SK-N-DZ (cell line): ENCODE measurements at regions not wholly inside any gene's neighbourhood (a gene's known extent, or its start where the extent isn't known, plus 50 kb on each side); places are given as distances from the start of the nearest gene placed in this dataset.
"Not testable (repeated sequence)": the region's sequence is repeated elsewhere in the genome, so short reads cannot be mapped to it uniquely, and the experiment has no call there.

Source experiments
- DNase-seq: peaks from one replicate; pipeline ENCODE4 v3.0.0-alpha.2; 2015; ENCODE audit warnings: low spot score

DNA sequence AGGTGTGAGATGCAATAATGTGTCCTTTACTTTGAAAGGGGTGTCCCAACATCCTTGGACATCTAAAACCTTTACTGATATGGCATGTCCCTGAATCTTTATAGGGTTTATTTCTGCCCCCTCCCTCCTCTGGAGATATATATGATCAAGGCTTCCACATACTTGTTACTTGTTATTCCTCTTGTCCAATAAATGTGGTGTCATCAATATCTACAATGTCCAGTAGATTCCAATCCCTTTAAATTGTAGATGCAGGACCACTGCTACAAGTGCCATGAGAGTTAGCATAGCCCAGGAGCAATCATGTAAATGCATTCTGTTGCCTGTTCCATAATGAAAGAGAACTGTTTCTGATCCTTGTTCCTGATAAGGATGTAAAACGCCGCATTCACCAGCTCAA lies 479.7 kb upstream of the MEIS1 start:
- DNase-seq: peak; percentile 55

DNA sequence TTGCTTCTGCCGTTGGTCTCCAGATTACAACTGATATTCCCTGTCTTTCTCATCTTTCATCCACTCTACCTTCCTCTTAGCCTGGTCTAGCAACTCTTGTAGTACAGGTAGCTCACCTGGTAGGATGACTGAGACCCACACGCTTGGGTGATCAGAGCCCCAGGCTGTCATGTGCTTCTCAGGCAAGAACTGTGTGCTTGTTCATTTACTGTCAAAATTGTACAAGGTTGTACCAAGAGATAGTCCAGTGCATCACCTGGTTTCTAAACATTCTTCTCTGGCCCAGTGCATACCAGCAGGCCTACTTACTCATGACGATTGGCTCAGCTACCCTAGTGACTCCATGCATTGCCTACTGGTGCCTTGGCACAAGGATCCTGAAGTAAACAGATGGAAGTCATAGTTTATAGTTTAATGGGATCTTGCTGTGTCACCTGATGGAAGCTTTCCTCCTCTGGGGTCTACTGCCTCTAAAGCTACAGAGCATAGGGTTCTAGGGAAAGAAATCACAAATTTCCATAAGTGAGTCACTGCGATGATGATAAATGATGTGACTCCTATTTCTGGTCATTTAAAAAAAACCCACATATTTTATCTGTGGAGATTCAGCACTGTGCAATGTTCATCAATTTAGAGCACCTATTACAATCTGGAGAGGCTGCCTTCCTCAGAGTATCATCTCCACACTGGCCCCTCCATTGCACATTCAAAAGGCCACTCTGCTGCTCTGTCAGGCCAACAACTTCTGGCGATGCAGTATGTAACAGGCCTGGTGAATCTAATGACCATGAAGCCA lies 481.8 kb upstream of the MEIS1 start:
- DNase-seq: no peak

DNA sequence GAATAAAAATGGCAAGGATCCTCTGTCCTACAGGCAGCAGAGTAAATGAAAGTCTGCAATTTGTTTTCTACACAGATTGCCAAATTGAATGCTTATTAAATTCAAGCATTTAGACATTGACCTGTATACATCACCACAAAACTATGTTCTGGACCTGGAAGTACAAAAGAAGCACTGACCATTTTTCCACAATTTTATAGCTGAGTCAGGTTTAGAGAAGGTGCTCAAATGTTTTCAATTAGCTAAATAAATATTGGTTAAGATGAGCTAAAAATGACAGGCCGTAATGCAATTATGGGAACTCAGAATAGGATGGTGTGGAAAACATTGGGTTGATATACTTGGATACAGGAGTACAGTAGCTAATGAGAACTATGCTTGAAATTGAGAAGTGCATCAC lies 490.7 kb upstream of the MEIS1 start:
- no peak for DNase-seq

DNA sequence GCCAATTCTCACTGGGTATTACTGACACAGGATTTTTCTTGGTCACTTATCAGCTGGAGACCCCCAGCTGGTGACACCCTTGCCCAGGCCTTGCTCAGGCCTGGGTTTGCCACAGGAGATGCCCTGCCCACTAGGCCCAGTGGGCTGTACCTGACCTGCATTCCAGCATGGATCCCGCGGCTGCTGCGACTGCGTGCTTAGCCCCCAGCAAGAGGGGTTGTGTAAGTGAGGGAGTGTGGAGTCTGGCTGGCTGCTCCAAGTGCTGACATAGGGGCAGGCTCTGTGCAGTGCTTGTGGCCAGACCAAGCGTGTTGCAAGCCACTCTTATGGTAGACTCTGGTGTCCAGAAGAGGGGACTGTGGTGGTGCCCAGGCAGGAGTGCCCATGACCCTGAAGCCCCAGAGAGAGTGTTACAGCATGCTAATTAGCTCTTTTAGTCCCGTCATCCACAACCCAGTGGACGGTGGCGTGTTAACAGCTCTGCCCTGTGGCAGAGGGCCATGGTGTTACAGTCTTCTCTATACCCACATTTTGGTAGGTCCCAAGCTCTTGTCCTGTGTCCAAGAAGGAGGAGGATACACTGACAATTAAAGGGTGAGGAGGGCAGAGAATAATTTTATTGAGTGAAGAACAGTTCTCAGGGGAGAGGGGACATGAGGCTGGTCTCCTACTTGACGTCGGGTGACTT lies 491.7 kb upstream of the MEIS1 start:
- no peak for DNase-seq

DNA sequence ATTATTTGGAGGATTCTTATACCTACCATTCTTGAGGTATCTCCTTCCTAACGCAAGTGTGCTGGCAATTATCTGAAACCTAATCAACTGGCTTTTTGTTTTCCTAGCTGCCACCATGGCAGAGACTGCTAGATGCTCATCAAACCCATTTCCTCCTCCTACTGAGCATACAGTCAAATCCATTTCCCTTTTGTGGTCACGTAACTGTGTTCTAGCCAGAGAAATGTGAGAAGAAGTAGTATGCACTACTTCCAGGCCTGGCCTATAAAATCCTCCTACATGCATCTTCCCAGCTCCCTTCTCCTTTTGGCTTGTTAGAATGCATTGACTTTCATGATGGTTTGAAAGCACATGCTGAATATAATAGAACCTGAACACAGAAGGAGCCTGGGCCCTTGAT lies 494.1 kb upstream of the MEIS1 start:
- no peak for DNase-seq

DNA sequence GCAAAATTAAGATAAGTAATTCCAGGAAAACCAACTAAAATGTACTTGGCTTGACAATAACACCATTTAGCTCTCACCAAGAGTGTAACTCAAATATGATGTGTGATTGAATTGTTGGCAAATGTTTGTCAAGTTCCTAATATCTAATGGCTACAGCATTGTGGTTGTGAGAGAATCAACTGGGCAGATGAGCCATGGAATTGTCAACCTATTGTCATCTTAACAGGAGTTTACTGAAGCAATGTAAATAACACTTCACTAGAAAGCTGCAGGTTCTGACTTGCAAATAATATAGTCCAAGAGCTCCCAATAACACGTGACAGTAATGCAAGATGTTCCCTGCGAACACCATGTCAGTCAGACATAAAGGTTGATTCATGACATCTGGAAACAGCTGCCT lies 495.2 kb upstream of the MEIS1 start:
- no peak for DNase-seq

DNA sequence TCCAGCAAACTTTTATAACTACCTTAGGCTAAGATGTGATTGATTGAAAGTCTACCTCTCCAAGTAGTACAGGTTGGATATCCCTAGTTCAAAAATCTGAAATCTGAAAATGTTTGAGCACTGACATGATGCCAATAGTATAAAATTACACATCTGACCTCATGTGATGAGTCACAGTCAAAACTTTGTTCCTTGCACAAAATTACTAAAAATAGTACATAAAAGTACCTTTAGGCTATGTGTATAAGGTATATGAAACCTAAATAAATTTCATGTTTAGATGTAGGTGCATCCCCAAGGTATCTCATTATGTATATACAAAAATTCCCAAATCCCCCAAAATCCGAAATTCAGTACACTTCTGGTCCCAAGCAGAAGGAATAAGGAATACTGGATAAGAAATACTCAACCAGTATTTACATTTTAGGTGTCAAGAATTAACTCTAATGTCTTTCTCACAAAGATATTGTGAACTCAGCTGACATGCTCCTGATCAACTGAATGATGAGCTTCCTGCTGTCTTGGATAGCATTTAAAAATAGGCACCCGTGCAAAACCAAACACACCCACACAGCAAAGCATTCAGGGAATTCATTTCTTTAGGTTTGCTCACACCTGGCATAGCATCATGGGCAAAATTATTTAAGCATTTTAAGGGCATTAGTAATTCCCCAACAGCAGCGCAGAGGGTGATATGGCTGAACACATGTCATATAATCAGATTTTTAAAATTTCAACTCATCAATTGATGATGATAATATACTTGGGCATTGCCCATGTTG lies 497.4 kb upstream of the MEIS1 start:
- no peak for DNase-seq

DNA sequence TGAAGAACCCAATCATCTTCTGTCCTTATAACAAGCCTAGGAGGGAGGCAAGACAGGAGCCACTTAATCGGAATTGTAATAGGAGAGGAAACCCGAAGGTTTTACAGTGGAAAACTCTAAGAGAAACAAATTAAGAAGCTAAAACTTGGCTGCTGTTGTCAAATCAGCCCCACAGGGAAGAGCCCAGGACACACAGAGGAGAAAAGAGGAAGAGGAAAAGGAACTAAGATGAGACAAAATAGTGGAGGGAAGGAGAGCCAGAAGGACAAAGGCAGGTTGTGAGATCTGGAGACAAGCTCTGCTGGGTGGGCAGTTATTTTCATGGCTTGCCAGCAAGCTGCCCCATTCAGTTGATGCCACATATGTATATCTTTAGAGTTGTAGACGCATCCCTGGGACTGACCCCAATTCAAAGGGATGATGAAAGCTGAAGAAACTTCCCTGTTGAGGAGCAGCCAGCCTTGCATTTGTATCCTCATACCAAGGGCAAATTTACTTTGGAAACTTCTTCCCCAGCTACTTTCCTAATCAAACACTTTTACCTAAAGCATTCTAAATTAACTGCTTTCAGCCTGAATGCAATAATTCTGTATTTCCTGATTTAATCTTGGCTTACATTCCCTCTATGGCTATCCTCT lies 499.8 kb upstream of the MEIS1 start:
- no peak for DNase-seq

DNA sequence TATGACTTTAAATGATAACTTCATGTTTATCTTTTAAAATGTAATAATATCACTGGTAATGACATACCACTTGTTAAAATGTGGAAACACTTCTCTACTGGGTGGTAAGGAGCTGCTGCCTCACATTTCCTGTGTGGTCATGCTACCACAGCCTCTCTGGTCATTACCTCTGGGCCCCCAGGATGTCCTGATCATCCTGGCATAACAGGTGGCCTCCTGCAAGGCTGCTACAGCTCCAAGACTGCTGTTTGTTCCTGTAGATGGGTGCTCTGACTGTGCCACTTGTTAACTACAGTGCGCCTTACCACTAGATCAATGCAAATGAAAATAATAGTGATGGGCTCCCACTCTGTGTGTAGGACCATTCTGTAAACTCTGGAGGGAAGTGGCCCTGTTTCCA lies 500.2 kb upstream of the SPRED2 start:
- DNase-seq: no peak

DNA sequence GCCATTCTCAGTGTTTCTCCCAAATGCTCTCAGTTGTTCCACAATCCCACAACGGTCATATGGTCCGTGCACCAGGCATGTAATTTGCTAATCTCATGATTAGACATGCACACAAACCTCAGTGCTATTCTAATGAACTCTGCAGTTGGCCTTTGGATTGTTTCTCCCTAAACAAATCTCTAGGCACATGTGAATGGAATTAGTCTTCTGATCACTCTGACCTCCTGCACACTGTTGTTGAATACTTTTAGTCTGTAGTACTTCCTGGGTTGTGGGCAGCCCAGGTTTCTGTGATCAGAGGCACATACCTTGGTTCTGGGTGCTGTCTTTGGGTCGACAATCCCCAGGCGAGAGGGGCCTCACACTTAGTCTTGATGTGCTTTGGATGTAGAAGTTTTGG lies 498.7 kb upstream of the SPRED2 start:
- no peak for DNase-seq

DNA sequence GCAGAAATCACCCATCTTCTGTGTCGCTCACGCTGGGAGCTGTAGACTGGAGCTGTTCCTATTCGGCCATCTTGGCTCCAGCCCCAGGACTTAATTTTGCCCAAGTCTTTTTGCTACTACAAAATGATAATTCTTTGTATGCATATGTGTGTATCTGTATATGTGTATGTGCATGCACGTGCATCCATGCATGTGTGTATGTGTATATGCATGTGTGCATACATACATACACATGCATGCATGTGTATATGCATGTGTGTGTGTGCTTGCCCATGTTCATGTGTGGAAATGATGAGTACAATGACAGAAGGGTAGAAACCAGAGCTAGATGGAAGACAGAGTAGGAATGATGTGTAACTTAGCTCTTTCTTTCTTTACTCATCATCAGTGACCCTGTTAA lies 497.9 kb upstream of the SPRED2 start:
- DNase-seq: no peak

DNA sequence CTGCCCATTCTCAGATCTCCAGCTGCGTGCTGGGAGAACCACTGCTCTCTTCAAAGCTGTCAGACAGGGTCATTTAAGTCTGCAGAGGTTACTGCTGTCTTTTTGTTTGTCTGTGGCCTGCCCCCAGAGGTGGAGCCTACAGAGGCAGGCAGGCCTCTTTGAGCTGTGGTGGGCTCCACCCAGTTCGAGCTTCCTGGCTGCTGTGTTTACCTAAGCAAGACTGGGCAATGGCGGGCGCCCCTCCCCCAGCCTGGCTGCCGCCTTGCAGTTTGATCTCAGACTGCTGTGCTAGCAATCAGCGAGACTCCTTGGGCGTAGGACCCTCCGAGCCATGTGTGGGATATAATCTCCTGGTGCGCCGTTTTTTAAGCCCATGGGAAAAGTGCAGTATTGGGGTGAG lies 497.3 kb upstream of the SPRED2 start:
- not testable (repeated sequence) for DNase-seq

DNA sequence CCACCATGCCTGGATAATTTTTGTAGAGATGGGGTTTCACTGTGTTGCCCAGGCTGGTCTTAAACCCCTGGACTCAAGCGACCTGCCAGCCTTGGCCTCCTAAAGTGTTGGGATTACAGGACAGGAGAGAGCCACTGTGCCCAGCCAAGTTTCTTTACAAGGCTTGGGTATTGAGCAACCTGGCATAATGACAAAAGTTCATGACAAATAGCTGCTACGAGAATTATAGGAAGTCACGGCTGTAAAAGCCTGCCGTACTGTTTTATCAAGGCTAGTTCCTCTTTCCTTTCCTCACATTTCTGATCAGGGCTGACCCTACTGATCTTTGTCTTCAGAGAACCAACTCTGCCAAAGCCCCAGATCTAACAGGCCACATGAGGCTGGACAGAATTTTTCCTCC lies 490.4 kb upstream of the SPRED2 start:
- no peak for DNase-seq

DNA sequence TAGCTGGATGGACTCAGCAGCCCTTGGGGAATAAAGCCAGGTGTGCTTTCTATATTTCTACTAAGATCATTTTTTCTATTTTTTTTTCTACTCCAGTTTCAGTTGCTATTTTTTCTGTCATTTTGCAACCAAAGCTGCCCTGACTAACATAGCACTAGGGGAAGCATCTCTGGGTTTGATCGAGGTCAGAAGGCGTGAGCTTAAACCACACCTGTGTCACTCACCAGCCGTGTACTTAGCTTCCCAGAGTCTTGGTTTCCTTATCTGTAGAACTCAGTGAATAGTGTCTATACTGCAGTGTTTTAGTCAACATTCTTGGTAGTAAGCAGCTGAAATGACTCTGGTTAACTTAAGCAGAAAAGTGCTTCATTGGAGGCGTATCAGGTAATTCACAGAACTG lies 489.6 kb upstream of the SPRED2 start:
- no peak for DNase-seq

DNA sequence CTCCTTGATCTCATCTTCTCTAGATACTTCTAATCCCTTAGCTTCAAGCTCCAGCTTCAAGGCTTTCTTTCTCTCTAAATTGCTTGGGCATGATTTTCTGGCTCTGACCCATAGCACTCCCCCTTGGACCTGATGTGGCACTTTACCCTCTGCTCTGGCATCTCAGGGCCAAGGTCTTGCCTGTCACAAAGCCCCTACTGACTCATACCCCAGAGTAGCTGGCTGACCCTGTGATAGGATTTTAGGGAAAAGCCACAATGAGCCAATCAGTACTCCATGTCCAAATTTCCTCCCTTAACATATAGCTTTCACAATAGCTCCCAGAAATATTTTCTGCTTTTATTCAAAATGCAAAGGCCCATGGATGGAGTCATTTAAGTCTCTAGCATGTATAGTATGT lies 488.7 kb upstream of the SPRED2 start:
- DNase-seq: no peak

DNA sequence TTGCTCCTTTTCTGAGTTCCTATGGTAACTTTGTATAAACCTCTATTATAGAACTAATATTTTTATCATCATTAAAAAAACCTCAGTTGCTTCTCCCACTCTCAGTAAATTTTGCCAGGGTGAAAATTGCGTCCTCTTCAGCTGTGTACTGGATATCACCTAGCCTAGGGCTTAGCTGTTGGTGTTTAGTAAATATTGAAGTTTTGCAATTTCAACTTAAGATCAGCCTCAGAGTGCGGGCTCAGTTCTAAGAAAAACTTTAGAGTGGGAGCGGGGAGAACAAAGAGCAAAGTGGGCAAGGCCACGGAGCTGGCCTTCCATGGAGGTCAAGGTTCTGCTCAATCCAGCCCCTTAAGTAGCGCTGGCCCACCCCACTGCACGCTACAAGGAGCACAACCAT lies 488.3 kb upstream of the SPRED2 start:
- no peak for DNase-seq

DNA sequence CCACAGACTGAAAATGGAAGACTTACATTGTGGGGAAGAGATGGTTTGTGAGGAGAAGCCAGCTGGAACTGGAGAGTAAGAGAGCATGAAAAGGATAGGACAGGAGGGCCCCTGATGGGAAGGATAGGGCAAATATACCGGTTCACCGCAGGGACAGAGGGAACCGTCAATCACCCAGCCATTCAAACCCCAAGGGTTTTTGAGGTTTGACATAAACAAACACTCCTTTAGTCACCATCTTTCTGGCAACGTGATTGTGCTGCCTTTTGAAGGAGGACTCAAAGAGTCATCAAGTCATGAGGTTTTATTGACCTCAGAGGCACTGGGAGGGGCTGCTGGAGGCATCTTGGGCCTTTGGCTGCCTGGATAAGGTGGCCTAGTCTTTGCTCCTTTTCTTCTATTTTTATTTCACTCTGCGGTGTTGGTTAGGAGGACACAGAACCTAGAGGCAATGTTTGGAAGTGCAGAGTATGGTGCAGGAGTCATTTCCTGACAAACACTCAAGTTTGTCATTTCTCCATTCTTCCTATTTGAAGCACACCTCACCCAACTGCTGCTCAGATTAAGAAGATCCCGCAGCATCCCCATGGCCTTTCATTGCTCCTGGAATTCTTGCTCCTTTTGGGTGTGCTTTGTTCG lies 487.3 kb upstream of the SPRED2 start:
- DNase-seq: no peak

DNA sequence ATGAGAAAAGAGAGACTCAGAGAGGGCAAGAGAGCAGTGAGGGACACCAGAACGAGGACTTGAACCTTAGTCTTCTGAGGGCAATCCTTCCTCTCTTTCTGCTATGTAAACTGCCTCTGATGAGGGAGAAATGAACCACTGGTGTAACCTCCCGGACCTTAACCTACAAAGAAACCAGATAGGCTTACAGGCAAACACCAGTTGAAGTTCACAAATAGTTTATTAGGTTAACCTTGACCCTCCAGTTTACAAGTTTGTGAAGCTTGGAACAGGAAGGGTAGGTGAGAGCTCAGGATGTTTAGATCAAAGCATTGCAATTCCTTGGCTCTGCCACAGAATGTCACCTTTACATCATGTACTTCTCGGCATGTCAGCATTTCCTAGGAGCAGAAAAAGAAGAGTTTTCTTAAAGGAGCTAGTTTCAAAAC lies 486.4 kb upstream of the SPRED2 start:
- peak; percentile 29 for DNase-seq

DNA sequence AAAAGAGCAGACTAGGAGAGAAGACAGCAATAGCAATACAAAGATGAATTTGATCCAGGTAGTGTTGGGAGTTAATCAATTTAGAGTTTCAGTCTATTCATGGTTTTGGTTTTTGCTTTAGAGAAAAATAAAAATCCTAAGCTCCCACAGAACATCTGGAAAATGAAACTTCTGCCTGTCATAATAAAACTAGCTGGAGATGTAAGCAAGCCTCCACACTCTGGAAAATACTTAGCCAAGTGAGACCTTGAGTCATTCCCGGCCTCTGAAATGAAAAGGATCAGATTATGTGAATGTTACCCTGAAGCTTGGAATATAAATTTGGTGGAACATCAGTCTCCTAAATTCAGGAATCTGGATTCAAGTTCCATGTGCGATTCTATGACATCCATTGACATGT lies 485.6 kb upstream of the SPRED2 start:
- DNase-seq: no peak

DNA sequence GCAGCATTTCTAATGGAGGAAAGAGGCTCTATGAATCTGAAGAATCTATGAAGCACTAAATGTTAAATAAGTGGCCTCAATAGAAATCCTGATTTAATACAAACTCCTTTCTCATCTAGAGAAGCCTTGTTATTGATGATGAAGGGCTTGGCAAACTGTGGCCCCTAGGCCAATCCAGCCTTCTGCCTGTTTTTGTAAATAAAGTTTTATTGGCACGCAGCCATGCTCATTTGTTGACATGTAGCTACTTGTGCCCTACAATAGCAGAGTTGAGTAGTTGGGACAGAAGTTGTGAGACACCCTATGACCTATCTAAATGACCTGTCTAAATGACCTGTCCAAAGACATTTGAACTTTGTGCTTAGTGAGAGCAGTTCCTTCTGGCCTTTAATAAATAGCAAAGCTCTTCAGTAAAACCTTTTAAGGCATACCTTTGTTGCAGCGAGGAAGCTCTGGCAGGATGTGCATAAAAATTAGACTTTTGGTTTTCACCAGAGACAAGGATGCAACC lies 484.4 kb upstream of the SPRED2 start:
- DNase-seq: no peak

DNA sequence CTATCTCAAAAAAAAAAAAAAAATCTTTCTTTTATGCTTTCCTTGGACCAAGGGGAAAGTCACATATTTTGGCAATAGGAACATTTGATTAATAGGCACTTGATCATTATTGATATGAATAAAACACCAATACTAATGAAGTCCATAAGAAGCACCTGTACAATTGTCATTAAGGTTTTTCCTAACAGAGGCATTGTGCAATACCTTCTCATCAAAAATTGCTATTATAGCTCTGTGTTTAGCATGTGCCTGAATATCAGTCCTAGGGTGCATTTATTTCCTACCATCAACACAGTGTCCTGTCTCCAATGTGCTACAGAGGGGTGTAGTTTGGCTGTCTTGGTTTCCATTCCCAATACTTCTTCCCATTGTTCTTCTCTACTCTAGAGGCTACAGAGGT lies 483.8 kb upstream of the SPRED2 start:
- no peak for DNase-seq
